ENCODE measurements at regions not wholly inside any gene's neighbourhood (a gene's known extent, or its start where the extent isn't known, plus 50 kb on each side); places are given as distances from the start of the nearest gene placed in this dataset.

- no peak for TF ChIP-seq EZH2phosphoT487 (IDR thresholded peaks at IDR 0.05; ENCODE audit: insufficient read depth, low read depth)
- no peak for TF ChIP-seq EZH2 (IDR thresholded peaks at IDR 0.05; ENCODE audit: insufficient read depth, poor library complexity, severe bottlenecking)
- no peaks in the 10 kb centered on the region for H3F3A ChIP-seq (ENCODE audit: insufficient read depth)
- no peak overlapping the region for H3K4me2 ChIP-seq (ENCODE audit: unreplicated experiment)
- H3K36me3 ChIP-seq (ENCODE audit: low read depth) = no peaks in the 10 kb centered on the region
- H3K79me2 ChIP-seq (ENCODE audit: insufficient read depth) = no peaks in the 10 kb centered on the region
- H2AFZ ChIP-seq = no peak overlapping the region
- no peak overlapping the region for H3K27ac ChIP-seq
- no peak for DNase-seq
- in situ Hi-C loops (cut with MboI) = no loop called here
- WGBS, 2 experiments (ENCODE audit: low coverage in 1 of 2, low lambda C conversion rate in 2 of 2, missing lambda C conversion rate in 2 of 2) = 22 to 26% methylated on average over 8 of the region's 8 CpGs
- no peak overlapping the region for H3K4me3 ChIP-seq
- H3K4me1 ChIP-seq (ENCODE audit: insufficient read depth) = no peaks in the 10 kb centered on the region
- H4K20me1 ChIP-seq (ENCODE audit: insufficient read depth) = no peaks in the 10 kb centered on the region
- H3K9me2 ChIP-seq (ENCODE audit: insufficient read depth) = no peaks in the 10 kb centered on the region
- no peaks in the 10 kb centered on the region for H3K27me3 ChIP-seq (replicated peaks; ENCODE audit: insufficient read depth)
- no peaks in the 10 kb centered on the region for H3K9me3 ChIP-seq (ENCODE audit: low read depth)
- no peak overlapping the region for H3K9ac ChIP-seq
Observed at GRCh38 chr5:174300118-174300940, 254.8 kb downstream of the NSG2 start.

- H3K27ac ChIP-seq = no peak overlapping the region
- H3K9me2 ChIP-seq (ENCODE audit: insufficient read depth) = no peaks in the 10 kb centered on the region
- H3K79me2 ChIP-seq (ENCODE audit: insufficient read depth) = no peaks in the 10 kb centered on the region
- H3K9me3 ChIP-seq (ENCODE audit: low read depth) = no peaks in the 10 kb centered on the region
- H2AFZ ChIP-seq = no peak overlapping the region
- no peaks in the 10 kb centered on the region for H3F3A ChIP-seq (ENCODE audit: insufficient read depth)
- WGBS, 2 experiments (ENCODE audit: low coverage in 1 of 2, low lambda C conversion rate in 2 of 2, missing lambda C conversion rate in 2 of 2) = 9 to 12% methylated on average over 12 of the region's 12 CpGs
- in situ Hi-C loops (cut with MboI) = no loop called here
- no peaks in the 10 kb centered on the region for H4K20me1 ChIP-seq (ENCODE audit: insufficient read depth)
- H3K9ac ChIP-seq = no peak overlapping the region
- H3K36me3 ChIP-seq (ENCODE audit: low read depth) = no peaks in the 10 kb centered on the region
- no peaks in the 10 kb centered on the region for H3K4me1 ChIP-seq (ENCODE audit: insufficient read depth)
- H3K4me2 ChIP-seq (ENCODE audit: unreplicated experiment) = no peak overlapping the region
- TF ChIP-seq EZH2 (IDR thresholded peaks at IDR 0.05; ENCODE audit: insufficient read depth, poor library complexity, severe bottlenecking) (no peak), EZH2phosphoT487 (IDR thresholded peaks at IDR 0.05; ENCODE audit: insufficient read depth, low read depth) (no peak)
- no peaks in the 10 kb centered on the region for H3K27me3 ChIP-seq (replicated peaks; ENCODE audit: insufficient read depth)
- no peak overlapping the region for H3K4me3 ChIP-seq
- no peak for DNase-seq
Observed at GRCh38 chr5:174300941-174301761, 255.6 kb downstream of the NSG2 start.

- 40 to 44% methylated on average over 10 of the region's 10 CpGs for WGBS, 2 experiments (ENCODE audit: low coverage in 1 of 2, low lambda C conversion rate in 2 of 2, missing lambda C conversion rate in 2 of 2)
- Histone ChIP-seq H3K9ac (no peak overlapping the region), H3K27me3 (replicated peaks; ENCODE audit: insufficient read depth) (no peaks in the 10 kb centered on the region), H3K4me2 (ENCODE audit: unreplicated experiment) (no peak overlapping the region), H3K36me3 (ENCODE audit: low read depth) (no peaks in the 10 kb centered on the region), H3K79me2 (ENCODE audit: insufficient read depth) (no peaks in the 10 kb centered on the region), H2AFZ (no peak overlapping the region), H3K4me1 (ENCODE audit: insufficient read depth) (no peaks in the 10 kb centered on the region), H4K20me1 (ENCODE audit: insufficient read depth) (no peaks in the 10 kb centered on the region), H3K4me3 (no peak overlapping the region), H3K9me3 (ENCODE audit: low read depth) (no peaks in the 10 kb centered on the region), H3K27ac (no peak overlapping the region), H3F3A (ENCODE audit: insufficient read depth) (no peaks in the 10 kb centered on the region), H3K9me2 (ENCODE audit: insufficient read depth) (no peaks in the 10 kb centered on the region)
- no peak for DNase-seq
- in situ Hi-C loops (cut with MboI) = no loop called here
- TF ChIP-seq EZH2 (IDR thresholded peaks at IDR 0.05; ENCODE audit: insufficient read depth, poor library complexity, severe bottlenecking) (no peak), EZH2phosphoT487 (IDR thresholded peaks at IDR 0.05; ENCODE audit: insufficient read depth, low read depth) (no peak)
Observed at GRCh38 chr5:174301848-174302625, 256.5 kb downstream of the NSG2 start.

GRCh38 chr5:174303035-174303434 is 257.5 kb downstream of the NSG2 start:
- H3K9ac ChIP-seq = no peak overlapping the region
- TF ChIP-seq EZH2phosphoT487 (IDR thresholded peaks at IDR 0.05; ENCODE audit: insufficient read depth, low read depth) (no peak), EZH2 (IDR thresholded peaks at IDR 0.05; ENCODE audit: insufficient read depth, poor library complexity, severe bottlenecking) (no peak)
- H3K9me2 ChIP-seq (ENCODE audit: insufficient read depth) = no peaks in the 10 kb centered on the region
- no peak overlapping the region for H3K4me3 ChIP-seq
- H4K20me1 ChIP-seq (ENCODE audit: insufficient read depth) = no peaks in the 10 kb centered on the region
- DNase-seq = no peak
- in situ Hi-C loops (cut with MboI) = no loop called here
- H3K27me3 ChIP-seq (replicated peaks; ENCODE audit: insufficient read depth) = no peaks in the 10 kb centered on the region
- no peaks in the 10 kb centered on the region for H3K79me2 ChIP-seq (ENCODE audit: insufficient read depth)
- no peak overlapping the region for H3K4me2 ChIP-seq (ENCODE audit: unreplicated experiment)
- H3F3A ChIP-seq (ENCODE audit: insufficient read depth) = no peaks in the 10 kb centered on the region
- H3K27ac ChIP-seq = no peak overlapping the region
- H3K9me3 ChIP-seq (ENCODE audit: low read depth) = no peaks in the 10 kb centered on the region
- H3K36me3 ChIP-seq (ENCODE audit: low read depth) = no peaks in the 10 kb centered on the region
- H2AFZ ChIP-seq = no peak overlapping the region
- 32 to 36% methylated on average over 8 of the region's 8 CpGs for WGBS, 2 experiments (ENCODE audit: low coverage in 1 of 2, low lambda C conversion rate in 2 of 2, missing lambda C conversion rate in 2 of 2)
- H3K4me1 ChIP-seq (ENCODE audit: insufficient read depth) = no peaks in the 10 kb centered on the region
